Hepatocyte (in vitro differentiated cells): ENCODE measurements at regions not wholly inside any gene's neighbourhood (a gene's known extent, or its start where the extent isn't known, plus 50 kb on each side); places are given as distances from the start of the nearest gene placed in this dataset.

Experiments used
- DNase-seq: peaks from one replicate; pipeline ENCODE4 v3.0.0-alpha.2; 2016; ENCODE audit warnings: low spot score
- H2AFZ ChIP-seq: fragments of 200-600 bp; sonication (generic); 2 replicates; pipeline ENCODE4 v1.6.0; 2016; ENCODE audit warnings: antibody characterized with exemption, mild to moderate bottlenecking
- H3K27ac ChIP-seq: fragments of 200-600 bp; sonication (generic); 2 replicates; pipeline ENCODE4 v1.5.1; 2016; ENCODE audit warnings: mild to moderate bottlenecking
- H3K27me3 ChIP-seq: fragments of 200-600 bp; sonication (generic); 2 replicates; pipeline ENCODE4 v1.6.1; 2016
- H3K36me3 ChIP-seq: fragments of 200-600 bp; sonication (generic); replicated peaks from 2 replicates; pipeline ENCODE4 v1.5.1; 2016; ENCODE audit warnings: low read depth; ENCODE audit not compliant: insufficient read depth
- H3K4me1 ChIP-seq: fragments of 200-600 bp; sonication (generic); 2 replicates; pipeline ENCODE4 v1.5.1; 2016; ENCODE audit warnings: mild to moderate bottlenecking, moderate library complexity; ENCODE audit not compliant: insufficient read depth
- H3K4me2 ChIP-seq: fragments of 200-600 bp; sonication (generic); 2 replicates; pipeline ENCODE4 v1.6.0; 2016
- H3K4me3 ChIP-seq: fragments of 200-600 bp; sonication (generic); 2 replicates; pipeline ENCODE4 v1.5.1; 2016; ENCODE audit warnings: mild to moderate bottlenecking
- H3K79me2 ChIP-seq: fragments of 200-600 bp; sonication (generic); 2 replicates; pipeline ENCODE4 v1.6.0; 2017; ENCODE audit warnings: mild to moderate bottlenecking
- H3K9me2 ChIP-seq: fragments of 200-600 bp; sonication (generic); replicated peaks from 2 replicates; pipeline ENCODE4 v1.6.0; 2017; ENCODE audit warnings: mild to moderate bottlenecking; ENCODE audit not compliant: insufficient read depth
- H3K9me3 ChIP-seq: fragments of 200-600 bp; sonication (generic); 2 replicates; pipeline ENCODE4 v1.5.1; 2016; ENCODE audit warnings: low read depth, mild to moderate bottlenecking
- H4K20me1 ChIP-seq: fragments of 200-600 bp; sonication (generic); 2 replicates; pipeline ENCODE4 v1.6.0; 2016; ENCODE audit warnings: mild to moderate bottlenecking; ENCODE audit not compliant: insufficient read depth, poor library complexity, severe bottlenecking
- EZH2 ChIP-seq: fragments of 200-600 bp; sonication (generic); IDR thresholded peaks from 2 replicates; pipeline ENCODE4 v1.6.1; 2016; ENCODE audit warnings: antibody characterized with exemption, mild to moderate bottlenecking, borderline replicate concordance
- EZH2phosphoT487 ChIP-seq: fragments of 200-600 bp; sonication (generic); IDR thresholded peaks from one replicate; pipeline ENCODE4 v1.6.1; 2018; ENCODE audit warnings: antibody characterized with exemption, mild to moderate bottlenecking, low read depth, moderate library complexity; ENCODE audit not compliant: unreplicated experiment, severe bottlenecking
- WGBS: methylation state at CpG from one replicate; pipeline ENCODE4 v1.1.6; 2016; ENCODE audit warnings: low lambda C conversion rate; ENCODE audit errors: missing lambda C conversion rate; 5-methylcytosine and 5-hydroxymethylcytosine counted together
- TF ChIP-seq, protein P1 (sequence below): fragments of 200-600 bp; sonication (generic); IDR thresholded peaks from 2 replicates; pipeline ENCODE4 v1.5.1; 2016; ENCODE audit warnings: antibody characterized with exemption, mild to moderate bottlenecking; ENCODE audit not compliant: poor library complexity

DNA sequence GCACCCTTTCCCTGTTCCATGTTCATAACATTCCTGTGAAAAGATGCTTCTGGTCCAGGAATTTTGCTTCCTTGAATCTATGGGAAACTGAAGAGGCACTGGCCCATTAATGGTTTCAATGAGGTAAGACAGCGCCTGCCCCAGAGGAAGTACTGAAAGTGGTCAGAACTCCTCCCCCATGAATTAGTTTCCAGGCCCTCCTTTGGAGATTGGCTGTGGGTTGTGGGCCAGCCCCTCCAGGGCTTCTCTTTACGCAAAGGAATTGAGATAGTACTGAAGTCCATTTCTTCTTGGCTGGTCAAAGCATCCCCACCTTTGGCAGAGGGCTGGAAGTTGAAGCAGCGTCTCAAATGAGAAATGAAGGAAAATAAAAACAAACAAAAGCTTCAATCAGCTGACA, 175.5 kb downstream of the POLR2M start:
- H3K9me3 ChIP-seq = no peaks in the 10 kb centered on the region
- no peak overlapping the region for H3K27ac ChIP-seq
- no peak overlapping the region for H3K4me3 ChIP-seq
- no peak overlapping the region for H2AFZ ChIP-seq
- H3K27me3 ChIP-seq = no peaks in the 10 kb centered on the region
- H3K4me2 ChIP-seq = no peak overlapping the region
- H3K4me1 ChIP-seq = no peaks in the 10 kb centered on the region
- no peaks in the 10 kb centered on the region for H3K36me3 ChIP-seq
- H4K20me1 ChIP-seq = no peaks in the 10 kb centered on the region
- WGBS = 90% methylated on average over 3 of the region's 3 CpGs
- TF ChIP-seq EZH2 (no peak), EZH2phosphoT487 (no peak)
- TF ChIP-seq, protein P1, sequence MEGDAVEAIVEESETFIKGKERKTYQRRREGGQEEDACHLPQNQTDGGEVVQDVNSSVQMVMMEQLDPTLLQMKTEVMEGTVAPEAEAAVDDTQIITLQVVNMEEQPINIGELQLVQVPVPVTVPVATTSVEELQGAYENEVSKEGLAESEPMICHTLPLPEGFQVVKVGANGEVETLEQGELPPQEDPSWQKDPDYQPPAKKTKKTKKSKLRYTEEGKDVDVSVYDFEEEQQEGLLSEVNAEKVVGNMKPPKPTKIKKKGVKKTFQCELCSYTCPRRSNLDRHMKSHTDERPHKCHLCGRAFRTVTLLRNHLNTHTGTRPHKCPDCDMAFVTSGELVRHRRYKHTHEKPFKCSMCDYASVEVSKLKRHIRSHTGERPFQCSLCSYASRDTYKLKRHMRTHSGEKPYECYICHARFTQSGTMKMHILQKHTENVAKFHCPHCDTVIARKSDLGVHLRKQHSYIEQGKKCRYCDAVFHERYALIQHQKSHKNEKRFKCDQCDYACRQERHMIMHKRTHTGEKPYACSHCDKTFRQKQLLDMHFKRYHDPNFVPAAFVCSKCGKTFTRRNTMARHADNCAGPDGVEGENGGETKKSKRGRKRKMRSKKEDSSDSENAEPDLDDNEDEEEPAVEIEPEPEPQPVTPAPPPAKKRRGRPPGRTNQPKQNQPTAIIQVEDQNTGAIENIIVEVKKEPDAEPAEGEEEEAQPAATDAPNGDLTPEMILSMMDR = no peak
- no peaks in the 10 kb centered on the region for H3K9me2 ChIP-seq
- DNase-seq = no peak
- no peaks in the 10 kb centered on the region for H3K79me2 ChIP-seq

DNA sequence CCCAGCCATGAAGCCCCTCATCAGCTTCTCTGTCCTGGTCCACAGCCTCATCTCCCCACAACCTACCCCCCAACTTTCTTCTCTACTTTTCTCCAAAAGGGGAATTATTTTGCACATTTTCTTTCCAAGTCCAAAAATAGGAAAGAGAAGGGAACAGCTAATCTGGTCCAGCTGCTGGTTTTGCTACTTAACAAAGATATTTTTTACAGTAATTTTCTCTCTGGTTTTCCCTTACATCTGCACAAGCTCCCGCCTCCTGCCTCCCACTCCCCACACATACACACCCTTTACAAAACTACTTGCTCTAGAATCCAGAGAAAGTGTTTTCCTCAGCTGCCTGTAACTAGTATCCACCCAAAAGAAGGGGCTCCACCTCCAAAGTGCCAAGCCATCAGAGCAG, 177.2 kb downstream of the POLR2M start:
- Histone ChIP-seq H3K4me3 (no peak overlapping the region), H3K79me2 (no peaks in the 10 kb centered on the region), H4K20me1 (no peaks in the 10 kb centered on the region), H2AFZ (no peak overlapping the region), H3K4me2 (no peak overlapping the region), H3K27ac (no peak overlapping the region), H3K9me2 (no peaks in the 10 kb centered on the region), H3K27me3 (no peaks in the 10 kb centered on the region), H3K36me3 (no peaks in the 10 kb centered on the region), H3K9me3 (no peaks in the 10 kb centered on the region), H3K4me1 (no peaks in the 10 kb centered on the region)
- WGBS = 73% methylated on average over 1 of the region's 1 CpG
- TF ChIP-seq EZH2 = no peak
- TF ChIP-seq, protein P1 = no peak
- no peak for TF ChIP-seq EZH2phosphoT487
- no peak for DNase-seq

DNA sequence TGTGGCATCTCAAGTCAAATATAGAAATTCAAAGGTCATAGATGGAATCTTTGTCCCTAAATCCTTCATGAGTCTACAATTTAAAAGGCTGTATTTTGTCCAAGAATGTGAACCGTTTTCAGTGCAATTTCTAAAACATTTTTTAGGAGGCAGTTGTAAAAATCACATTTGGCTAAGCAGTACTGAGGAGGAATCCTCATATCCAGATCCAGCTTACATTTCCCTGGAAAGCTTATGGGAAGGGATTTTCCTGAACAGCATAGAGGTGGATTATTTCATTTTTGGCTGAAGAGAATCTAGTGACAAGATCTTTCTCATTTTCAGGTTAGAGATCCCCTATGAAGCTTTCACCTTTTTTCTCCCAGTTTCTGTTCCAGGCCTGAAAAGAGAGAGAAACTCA, 178.4 kb downstream of the POLR2M start:
- Histone ChIP-seq H3K27ac (no peak overlapping the region), H3K79me2 (no peaks in the 10 kb centered on the region), H3K9me3 (no peaks in the 10 kb centered on the region), H3K9me2 (no peaks in the 10 kb centered on the region), H3K4me1 (no peaks in the 10 kb centered on the region), H4K20me1 (no peaks in the 10 kb centered on the region), H3K4me2 (no peak overlapping the region), H3K36me3 (no peaks in the 10 kb centered on the region), H2AFZ (no peak overlapping the region), H3K27me3 (no peaks in the 10 kb centered on the region), H3K4me3 (no peak overlapping the region)
- DNase-seq = no peak
- 84% methylated on average over 1 of the region's 1 CpG for WGBS
- TF ChIP-seq EZH2 = no peak

DNA sequence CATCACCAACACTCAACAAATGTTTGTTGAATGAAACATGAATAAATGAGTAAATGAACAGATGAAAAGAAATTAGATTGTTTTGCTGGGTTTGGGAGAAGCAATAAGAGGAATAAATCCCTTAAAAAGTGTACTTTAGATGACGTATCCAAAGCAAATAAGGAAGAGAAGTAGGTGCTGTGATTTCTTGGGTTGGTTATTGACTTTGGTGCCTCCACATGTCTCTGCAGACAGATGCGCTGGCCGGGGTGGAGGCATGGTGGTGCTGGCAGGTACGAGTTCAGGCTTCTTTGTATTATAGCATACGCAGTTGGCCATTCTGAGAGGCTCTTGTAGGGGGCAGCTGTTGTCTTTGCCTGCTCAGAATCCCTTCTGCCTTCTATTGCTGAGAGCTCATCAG, 178.9 kb downstream of the POLR2M start:
- Histone ChIP-seq H3K79me2 (no peaks in the 10 kb centered on the region), H3K36me3 (no peaks in the 10 kb centered on the region), H3K9me2 (no peaks in the 10 kb centered on the region), H3K9me3 (no peaks in the 10 kb centered on the region), H3K27me3 (no peaks in the 10 kb centered on the region), H3K4me1 (no peaks in the 10 kb centered on the region), H4K20me1 (no peaks in the 10 kb centered on the region), H3K27ac (no peak overlapping the region), H3K4me3 (no peak overlapping the region), H3K4me2 (no peak overlapping the region), H2AFZ (no peak overlapping the region)
- DNase-seq = no peak
- no peak for TF ChIP-seq EZH2phosphoT487
- TF ChIP-seq EZH2 = no peak
- TF ChIP-seq, protein P1 = no peak
- 88% methylated on average over 5 of the region's 5 CpGs for WGBS
